ENCODE measurements at regions not wholly inside any gene's neighbourhood (a gene's known extent, or its start where the extent isn't known, plus 50 kb on each side); places are given as distances from the start of the nearest gene placed in this dataset.

DNA sequence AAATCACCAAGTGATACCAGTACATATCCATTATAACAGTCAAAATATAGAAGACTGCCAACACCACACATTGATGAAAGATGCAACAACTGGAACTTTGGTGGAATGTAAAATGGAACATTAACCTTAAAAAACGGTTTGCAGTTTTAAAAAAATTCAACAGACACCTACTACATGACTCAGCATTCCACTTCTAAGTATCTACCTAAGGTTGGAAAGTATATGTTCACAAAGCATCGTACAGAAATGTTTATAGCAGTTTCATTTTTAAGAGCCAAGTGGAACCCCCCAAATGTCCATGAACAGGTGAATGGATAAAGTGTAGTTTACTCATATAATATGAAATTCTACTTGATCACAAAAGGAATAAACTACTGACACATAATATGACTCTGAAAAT, 314.7 kb upstream of the ARRDC4 start:
- TF ChIP-seq, protein P1, sequence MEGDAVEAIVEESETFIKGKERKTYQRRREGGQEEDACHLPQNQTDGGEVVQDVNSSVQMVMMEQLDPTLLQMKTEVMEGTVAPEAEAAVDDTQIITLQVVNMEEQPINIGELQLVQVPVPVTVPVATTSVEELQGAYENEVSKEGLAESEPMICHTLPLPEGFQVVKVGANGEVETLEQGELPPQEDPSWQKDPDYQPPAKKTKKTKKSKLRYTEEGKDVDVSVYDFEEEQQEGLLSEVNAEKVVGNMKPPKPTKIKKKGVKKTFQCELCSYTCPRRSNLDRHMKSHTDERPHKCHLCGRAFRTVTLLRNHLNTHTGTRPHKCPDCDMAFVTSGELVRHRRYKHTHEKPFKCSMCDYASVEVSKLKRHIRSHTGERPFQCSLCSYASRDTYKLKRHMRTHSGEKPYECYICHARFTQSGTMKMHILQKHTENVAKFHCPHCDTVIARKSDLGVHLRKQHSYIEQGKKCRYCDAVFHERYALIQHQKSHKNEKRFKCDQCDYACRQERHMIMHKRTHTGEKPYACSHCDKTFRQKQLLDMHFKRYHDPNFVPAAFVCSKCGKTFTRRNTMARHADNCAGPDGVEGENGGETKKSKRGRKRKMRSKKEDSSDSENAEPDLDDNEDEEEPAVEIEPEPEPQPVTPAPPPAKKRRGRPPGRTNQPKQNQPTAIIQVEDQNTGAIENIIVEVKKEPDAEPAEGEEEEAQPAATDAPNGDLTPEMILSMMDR (conservative IDR thresholded peaks at IDR 0.05; ENCODE audit: low read depth, low read length): no peak
- no peak for TF ChIP-seq SMC3 (IDR thresholded peaks at IDR 0.05; ENCODE audit: low read depth, low read length)
- TF ChIP-seq CEBPB (IDR thresholded peaks at IDR 0.05; ENCODE audit: low read depth, low read length): no peak
- TF ChIP-seq POLR2A (IDR thresholded peaks at IDR 0.05; ENCODE audit: low read depth, low read length): no peak
- no peak for TF ChIP-seq RFX5 (IDR thresholded peaks at IDR 0.05; ENCODE audit: low read depth, low read length)
- no peak for TF ChIP-seq RAD21 (IDR thresholded peaks at IDR 0.05; ENCODE audit: low read length)
- TF ChIP-seq RCOR1 (IDR thresholded peaks at IDR 0.05; ENCODE audit: insufficient replicate concordance, low read length): no peak
- TF ChIP-seq, protein P2, sequence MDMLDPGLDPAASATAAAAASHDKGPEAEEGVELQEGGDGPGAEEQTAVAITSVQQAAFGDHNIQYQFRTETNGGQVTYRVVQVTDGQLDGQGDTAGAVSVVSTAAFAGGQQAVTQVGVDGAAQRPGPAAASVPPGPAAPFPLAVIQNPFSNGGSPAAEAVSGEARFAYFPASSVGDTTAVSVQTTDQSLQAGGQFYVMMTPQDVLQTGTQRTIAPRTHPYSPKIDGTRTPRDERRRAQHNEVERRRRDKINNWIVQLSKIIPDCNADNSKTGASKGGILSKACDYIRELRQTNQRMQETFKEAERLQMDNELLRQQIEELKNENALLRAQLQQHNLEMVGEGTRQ (IDR thresholded peaks at IDR 0.05; ENCODE audit: low read depth, low read length): no peak
- no peak for TF ChIP-seq FOS (IDR thresholded peaks at IDR 0.05; ENCODE audit: low read depth, low read length)
- no peak for TF ChIP-seq MAFK (IDR thresholded peaks at IDR 0.05; ENCODE audit: low read depth, low read length)
- no peak for TF ChIP-seq CHD1 (IDR thresholded peaks at IDR 0.05; ENCODE audit: low read depth, low read length)
- no peak for TF ChIP-seq MXI1 (IDR thresholded peaks at IDR 0.05; ENCODE audit: borderline replicate concordance, low read depth, low read length)
- TF ChIP-seq, protein P3, sequence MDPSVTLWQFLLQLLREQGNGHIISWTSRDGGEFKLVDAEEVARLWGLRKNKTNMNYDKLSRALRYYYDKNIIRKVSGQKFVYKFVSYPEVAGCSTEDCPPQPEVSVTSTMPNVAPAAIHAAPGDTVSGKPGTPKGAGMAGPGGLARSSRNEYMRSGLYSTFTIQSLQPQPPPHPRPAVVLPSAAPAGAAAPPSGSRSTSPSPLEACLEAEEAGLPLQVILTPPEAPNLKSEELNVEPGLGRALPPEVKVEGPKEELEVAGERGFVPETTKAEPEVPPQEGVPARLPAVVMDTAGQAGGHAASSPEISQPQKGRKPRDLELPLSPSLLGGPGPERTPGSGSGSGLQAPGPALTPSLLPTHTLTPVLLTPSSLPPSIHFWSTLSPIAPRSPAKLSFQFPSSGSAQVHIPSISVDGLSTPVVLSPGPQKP (IDR thresholded peaks at IDR 0.05; ENCODE audit: borderline replicate concordance, low read depth, low read length): no peak

Measured in IMR-90 (cell line).